WTC11 (cell line): ENCODE measurements at regions not wholly inside any gene's neighbourhood (a gene's known extent, or its start where the extent isn't known, plus 50 kb on each side); places are given as distances from the start of the nearest gene placed in this dataset.

Experiments
- FOXK1 ChIP-seq: sonication (generic); formaldehyde crosslinking; IDR thresholded peaks from 2 replicates; pipeline ENCODE4 v1.8.0; 2022; ENCODE audit warnings: mild to moderate bottlenecking, moderate library complexity, missing genetic modification reagents
- JUN ChIP-seq: sonication (generic); formaldehyde crosslinking; IDR thresholded peaks from 2 replicates; pipeline ENCODE4 v1.8.0; 2023; ENCODE audit warnings: mild to moderate bottlenecking, missing genetic modification reagents
- STAT6 ChIP-seq: sonication (generic); formaldehyde crosslinking; conservative IDR thresholded peaks from 2 replicates; pipeline ENCODE4 v1.8.1; 2023; ENCODE audit warnings: mild to moderate bottlenecking, low read depth, missing genetic modification reagents, moderate library complexity
- USF2 ChIP-seq: sonication (generic); formaldehyde crosslinking; IDR thresholded peaks from 2 replicates; pipeline ENCODE4 v1.8.1; 2023; ENCODE audit warnings: mild to moderate bottlenecking, missing genetic modification reagents, moderate library complexity
- TF ChIP-seq, protein P1 (sequence below): fragments of 200-600 bp; IDR thresholded peaks from 2 replicates; pipeline ENCODE4 v1.8.0; 2022; ENCODE audit warnings: antibody characterized with exemption
- TF ChIP-seq, protein P2 (sequence below): sonication (generic); formaldehyde crosslinking; IDR thresholded peaks from 2 replicates; pipeline ENCODE4 v1.8.1; 2022; ENCODE audit warnings: missing genetic modification reagents, borderline replicate concordance

DNA sequence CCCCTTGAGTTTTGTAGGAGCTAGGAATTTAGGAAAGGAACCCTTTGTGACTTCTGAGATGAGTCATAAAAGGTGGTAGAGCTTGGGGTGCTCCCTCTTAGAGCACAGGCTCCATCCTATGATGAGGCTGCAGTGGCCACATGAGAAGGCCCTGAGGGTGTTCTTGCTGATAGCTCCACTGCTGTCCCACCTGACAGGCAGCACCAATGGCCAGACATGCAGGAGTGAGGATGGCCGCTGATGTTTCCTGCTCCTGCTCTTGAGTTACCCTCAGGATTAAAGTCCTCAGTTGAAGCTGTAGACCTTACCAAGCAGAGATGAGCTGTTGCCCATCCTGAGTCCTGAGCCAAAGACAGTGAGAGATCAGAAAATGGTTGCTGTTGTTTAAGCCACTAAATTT is 512.1 kb downstream of the CDH26 start:
- TF ChIP-seq JUN (no peak), USF2 (no peak), FOXK1 (no peak), STAT6 (CRISPR knock-in tag) (no peak)
- TF ChIP-seq, protein P1, sequence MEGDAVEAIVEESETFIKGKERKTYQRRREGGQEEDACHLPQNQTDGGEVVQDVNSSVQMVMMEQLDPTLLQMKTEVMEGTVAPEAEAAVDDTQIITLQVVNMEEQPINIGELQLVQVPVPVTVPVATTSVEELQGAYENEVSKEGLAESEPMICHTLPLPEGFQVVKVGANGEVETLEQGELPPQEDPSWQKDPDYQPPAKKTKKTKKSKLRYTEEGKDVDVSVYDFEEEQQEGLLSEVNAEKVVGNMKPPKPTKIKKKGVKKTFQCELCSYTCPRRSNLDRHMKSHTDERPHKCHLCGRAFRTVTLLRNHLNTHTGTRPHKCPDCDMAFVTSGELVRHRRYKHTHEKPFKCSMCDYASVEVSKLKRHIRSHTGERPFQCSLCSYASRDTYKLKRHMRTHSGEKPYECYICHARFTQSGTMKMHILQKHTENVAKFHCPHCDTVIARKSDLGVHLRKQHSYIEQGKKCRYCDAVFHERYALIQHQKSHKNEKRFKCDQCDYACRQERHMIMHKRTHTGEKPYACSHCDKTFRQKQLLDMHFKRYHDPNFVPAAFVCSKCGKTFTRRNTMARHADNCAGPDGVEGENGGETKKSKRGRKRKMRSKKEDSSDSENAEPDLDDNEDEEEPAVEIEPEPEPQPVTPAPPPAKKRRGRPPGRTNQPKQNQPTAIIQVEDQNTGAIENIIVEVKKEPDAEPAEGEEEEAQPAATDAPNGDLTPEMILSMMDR: no peak
- TF ChIP-seq, protein P2, sequence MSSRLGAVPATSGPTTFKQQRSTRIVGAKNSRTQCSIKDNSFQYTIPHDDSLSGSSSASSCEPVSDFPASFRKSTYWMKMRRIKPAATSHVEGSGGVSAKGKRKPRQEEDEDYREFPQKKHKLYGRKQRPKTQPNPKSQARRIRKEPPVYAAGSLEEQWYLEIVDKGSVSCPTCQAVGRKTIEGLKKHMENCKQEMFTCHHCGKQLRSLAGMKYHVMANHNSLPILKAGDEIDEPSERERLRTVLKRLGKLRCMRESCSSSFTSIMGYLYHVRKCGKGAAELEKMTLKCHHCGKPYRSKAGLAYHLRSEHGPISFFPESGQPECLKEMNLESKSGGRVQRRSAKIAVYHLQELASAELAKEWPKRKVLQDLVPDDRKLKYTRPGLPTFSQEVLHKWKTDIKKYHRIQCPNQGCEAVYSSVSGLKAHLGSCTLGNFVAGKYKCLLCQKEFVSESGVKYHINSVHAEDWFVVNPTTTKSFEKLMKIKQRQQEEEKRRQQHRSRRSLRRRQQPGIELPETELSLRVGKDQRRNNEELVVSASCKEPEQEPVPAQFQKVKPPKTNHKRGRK: no peak
